ENCODE measurements at regions not wholly inside any gene's neighbourhood (a gene's known extent, or its start where the extent isn't known, plus 50 kb on each side); places are given as distances from the start of the nearest gene placed in this dataset.

DNA sequence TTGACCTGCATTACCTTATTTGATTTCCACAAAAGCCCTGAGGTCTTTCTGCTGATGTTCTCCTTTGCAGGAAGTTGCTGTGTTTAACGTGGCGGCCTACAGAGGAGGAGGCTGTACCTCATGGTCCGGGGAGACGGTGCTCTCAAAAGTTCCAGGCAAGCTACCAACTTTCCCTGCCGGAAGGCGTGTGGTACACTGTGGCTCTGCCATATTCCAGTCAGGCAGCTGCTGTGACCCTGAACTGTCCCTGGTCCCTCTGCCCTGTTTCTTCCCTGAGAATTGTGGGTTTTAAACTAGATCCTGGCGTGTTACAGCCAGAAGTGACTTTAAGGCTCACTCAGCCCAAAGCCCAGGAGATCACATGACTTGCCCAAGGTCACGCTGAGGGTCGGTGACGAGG is 139.2 kb downstream of the TEX36 start (continued):
- TF ChIP-seq SRF (IDR thresholded peaks at IDR 0.05; ENCODE audit: low read depth in 2 of 2, low read length in 2 of 2) (no peak), SMC3 (IDR thresholded peaks at IDR 0.05; ENCODE audit: borderline replicate concordance, low read length) (no peak), RCOR1 (conservative IDR thresholded peaks at IDR 0.05; ENCODE audit: low read depth, low read length) (no peak), PAX8 (IDR thresholded peaks at IDR 0.05) (no peak), CEBPB (IDR thresholded peaks at IDR 0.05; ENCODE audit: borderline replicate concordance in 1 of 2, low read depth in 2 of 2, low read length in 2 of 2) (no peak)
- TF ChIP-seq, protein P1, sequence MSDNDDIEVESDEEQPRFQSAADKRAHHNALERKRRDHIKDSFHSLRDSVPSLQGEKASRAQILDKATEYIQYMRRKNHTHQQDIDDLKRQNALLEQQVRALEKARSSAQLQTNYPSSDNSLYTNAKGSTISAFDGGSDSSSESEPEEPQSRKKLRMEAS (IDR thresholded peaks at IDR 0.05; ENCODE audit: low read depth, low read length) = no peak
- TF ChIP-seq, protein P2, sequence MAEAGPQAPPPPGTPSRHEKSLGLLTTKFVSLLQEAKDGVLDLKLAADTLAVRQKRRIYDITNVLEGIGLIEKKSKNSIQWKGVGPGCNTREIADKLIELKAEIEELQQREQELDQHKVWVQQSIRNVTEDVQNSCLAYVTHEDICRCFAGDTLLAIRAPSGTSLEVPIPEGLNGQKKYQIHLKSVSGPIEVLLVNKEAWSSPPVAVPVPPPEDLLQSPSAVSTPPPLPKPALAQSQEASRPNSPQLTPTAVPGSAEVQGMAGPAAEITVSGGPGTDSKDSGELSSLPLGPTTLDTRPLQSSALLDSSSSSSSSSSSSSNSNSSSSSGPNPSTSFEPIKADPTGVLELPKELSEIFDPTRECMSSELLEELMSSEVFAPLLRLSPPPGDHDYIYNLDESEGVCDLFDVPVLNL (IDR thresholded peaks at IDR 0.05; ENCODE audit: low read depth, low read length) = no peak

DNA sequence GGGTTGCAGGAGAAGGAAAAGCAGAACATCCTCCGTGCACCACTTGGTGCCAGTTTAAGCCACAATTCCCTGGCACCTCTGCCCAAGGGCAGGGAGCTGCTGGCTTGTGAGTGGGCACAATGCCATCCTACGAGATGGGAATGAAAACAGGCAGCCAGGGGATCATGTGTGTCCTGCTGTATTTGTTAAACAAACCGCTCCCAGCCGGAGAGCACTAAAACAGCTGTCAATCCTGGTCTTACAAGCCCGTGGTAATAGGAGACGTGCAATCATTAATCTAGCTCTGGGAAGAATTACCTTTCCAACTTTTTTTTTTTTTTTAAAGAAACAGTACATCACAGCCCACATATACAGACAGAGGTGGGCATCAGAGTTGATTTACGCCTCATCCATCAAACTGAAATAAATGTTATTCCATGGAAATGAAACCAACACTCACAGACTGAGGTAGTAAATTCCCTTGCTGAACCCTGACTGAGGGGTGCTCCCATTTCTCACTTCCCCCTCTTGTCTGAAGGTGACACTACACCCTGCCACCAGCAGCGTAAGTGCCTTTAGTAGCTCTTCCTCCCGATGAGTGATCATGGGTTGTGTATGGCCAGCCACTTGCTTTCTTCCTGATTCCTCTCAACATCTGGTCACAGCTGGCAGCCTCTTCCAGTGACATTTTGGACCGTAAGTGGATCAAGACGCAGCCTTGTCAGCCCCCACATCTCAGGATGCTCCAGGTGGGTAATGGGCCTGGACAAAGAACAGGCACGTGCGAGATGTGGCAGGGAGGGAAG is 143.8 kb downstream of the TEX36 start:
- in situ Hi-C loops (cut with MboI) = no loop called here
- FAIRE-seq (no peak), ATAC-seq (no peak), DNase-seq (ENCODE audit: low read depth, low spot score) (no peak)
- ChIA-PET SMC1A (ENCODE audit: uncharacterized antibody, unreplicated experiment) (no interaction called here), POLR2A (no interaction called here), RAD21 (ENCODE audit: unreplicated experiment) (no interaction called here), CTCF (no interaction called here)
- H3K79me2 ChIP-seq (ENCODE audit: control insufficient read depth, insufficient read depth, low read length) = no peaks in the 10 kb centered on the region
- no peaks in the 10 kb centered on the region for H4K20me1 ChIP-seq (ENCODE audit: control insufficient read depth, insufficient read depth)
- no peak overlapping the region for H3K27ac ChIP-seq (ENCODE audit: control insufficient read depth, insufficient read depth)
- no peak overlapping the region for H3K9ac ChIP-seq (ENCODE audit: control insufficient read depth, insufficient read depth, low read length)
- BruUV-seq (replicated peaks) = no TSS peak
- H3K9me3 ChIP-seq (replicated peaks; ENCODE audit: control insufficient read depth, insufficient read depth, low read length) = no peaks in the 10 kb centered on the region
- 19% methylated on average over 13 of the region's 13 CpGs for WGBS (ENCODE audit: insufficient coverage, insufficient replicate concordance, low lambda C conversion rate, missing lambda C conversion rate)
- H3K4me2 ChIP-seq (ENCODE audit: control insufficient read depth, insufficient read depth) = no peak overlapping the region
- no peaks in the 10 kb centered on the region for H3K36me3 ChIP-seq (ENCODE audit: control insufficient read depth in 2 of 2, insufficient read depth in 2 of 2, low read length in 1 of 2)
- no peak overlapping the region for H2AFZ ChIP-seq (ENCODE audit: control insufficient read depth, low read depth, low read length)
- intact Hi-C loops (cut with micrococcal nuclease; ENCODE audit: unreplicated experiment) = no loop called here
- TF ChIP-seq SPI1 (IDR thresholded peaks at IDR 0.05; ENCODE audit: borderline replicate concordance, insufficient read depth, low read depth, low read length) (no peak), TCF7 (IDR thresholded peaks at IDR 0.05; ENCODE audit: borderline replicate concordance) (no peak), RELA (IDR thresholded peaks at IDR 0.05; ENCODE audit: borderline replicate concordance, partially characterized antibody) (no peak), EZH2 (IDR thresholded peaks at IDR 0.05; ENCODE audit: borderline replicate concordance, control insufficient read depth, low read depth, low read length) (no peak)
- TF ChIP-seq, protein P3, sequence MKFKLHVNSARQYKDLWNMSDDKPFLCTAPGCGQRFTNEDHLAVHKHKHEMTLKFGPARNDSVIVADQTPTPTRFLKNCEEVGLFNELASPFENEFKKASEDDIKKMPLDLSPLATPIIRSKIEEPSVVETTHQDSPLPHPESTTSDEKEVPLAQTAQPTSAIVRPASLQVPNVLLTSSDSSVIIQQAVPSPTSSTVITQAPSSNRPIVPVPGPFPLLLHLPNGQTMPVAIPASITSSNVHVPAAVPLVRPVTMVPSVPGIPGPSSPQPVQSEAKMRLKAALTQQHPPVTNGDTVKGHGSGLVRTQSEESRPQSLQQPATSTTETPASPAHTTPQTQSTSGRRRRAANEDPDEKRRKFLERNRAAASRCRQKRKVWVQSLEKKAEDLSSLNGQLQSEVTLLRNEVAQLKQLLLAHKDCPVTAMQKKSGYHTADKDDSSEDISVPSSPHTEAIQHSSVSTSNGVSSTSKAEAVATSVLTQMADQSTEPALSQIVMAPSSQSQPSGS (IDR thresholded peaks at IDR 0.05; ENCODE audit: low read length) = no peak
- TF ChIP-seq, protein P4, sequence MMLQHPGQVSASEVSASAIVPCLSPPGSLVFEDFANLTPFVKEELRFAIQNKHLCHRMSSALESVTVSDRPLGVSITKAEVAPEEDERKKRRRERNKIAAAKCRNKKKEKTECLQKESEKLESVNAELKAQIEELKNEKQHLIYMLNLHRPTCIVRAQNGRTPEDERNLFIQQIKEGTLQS (IDR thresholded peaks at IDR 0.05; ENCODE audit: borderline replicate concordance, extremely low read depth, low read depth, low read length) = no peak
- TF ChIP-seq, protein P5, sequence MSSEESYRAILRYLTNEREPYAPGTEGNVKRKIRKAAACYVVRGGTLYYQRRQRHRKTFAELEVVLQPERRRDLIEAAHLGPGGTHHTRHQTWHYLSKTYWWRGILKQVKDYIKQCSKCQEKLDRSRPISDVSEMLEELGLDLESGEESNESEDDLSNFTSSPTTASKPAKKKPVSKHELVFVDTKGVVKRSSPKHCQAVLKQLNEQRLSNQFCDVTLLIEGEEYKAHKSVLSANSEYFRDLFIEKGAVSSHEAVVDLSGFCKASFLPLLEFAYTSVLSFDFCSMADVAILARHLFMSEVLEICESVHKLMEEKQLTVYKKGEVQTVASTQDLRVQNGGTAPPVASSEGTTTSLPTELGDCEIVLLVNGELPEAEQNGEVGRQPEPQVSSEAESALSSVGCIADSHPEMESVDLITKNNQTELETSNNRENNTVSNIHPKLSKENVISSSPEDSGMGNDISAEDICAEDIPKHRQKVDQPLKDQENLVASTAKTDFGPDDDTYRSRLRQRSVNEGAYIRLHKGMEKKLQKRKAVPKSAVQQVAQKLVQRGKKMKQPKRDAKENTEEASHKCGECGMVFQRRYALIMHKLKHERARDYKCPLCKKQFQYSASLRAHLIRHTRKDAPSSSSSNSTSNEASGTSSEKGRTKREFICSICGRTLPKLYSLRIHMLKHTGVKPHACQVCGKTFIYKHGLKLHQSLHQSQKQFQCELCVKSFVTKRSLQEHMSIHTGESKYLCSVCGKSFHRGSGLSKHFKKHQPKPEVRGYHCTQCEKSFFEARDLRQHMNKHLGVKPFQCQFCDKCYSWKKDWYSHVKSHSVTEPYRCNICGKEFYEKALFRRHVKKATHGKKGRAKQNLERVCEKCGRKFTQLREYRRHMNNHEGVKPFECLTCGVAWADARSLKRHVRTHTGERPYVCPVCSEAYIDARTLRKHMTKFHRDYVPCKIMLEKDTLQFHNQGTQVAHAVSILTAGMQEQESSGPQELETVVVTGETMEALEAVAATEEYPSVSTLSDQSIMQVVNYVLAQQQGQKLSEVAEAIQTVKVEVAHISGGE (CRISPR knock-in tag; IDR thresholded peaks at IDR 0.05) = no peak
- no peak overlapping the region for H3K4me3 ChIP-seq
- H3K27me3 ChIP-seq (replicated peaks in 1 of 2; ENCODE audit: control insufficient read depth in 2 of 2, insufficient read depth in 2 of 2, low read length in 1 of 2) = no peaks in the 10 kb centered on the region; a peak in 2 of 4 replicates
- no peaks in the 10 kb centered on the region for H3K4me1 ChIP-seq (ENCODE audit: control insufficient read depth, insufficient read depth, low read length)
